Mesenteric fat pad (tissue), 1 donor: ENCODE measurements at regions not wholly inside any gene's neighbourhood (a gene's known extent, or its start where the extent isn't known, plus 50 kb on each side); places are given as distances from the start of the nearest gene placed in this dataset.

ENCODE experiments used
- DNase-seq: peaks from one replicate; pipeline ENCODE4 v3.0.0-alpha.2; 2020; ENCODE audit warnings: low spot score
- donor health status: DM: yes; HTN: yes; CAD: no.

- DNase-seq, result no peak
These were observed 65.0 kb downstream of the CBLN1 start for GRCh38 chr16:49216593-49216992.

- no peak for DNase-seq
These were observed 68.0 kb downstream of the CBLN1 start for GRCh38 chr16:49213594-49213993.

- DNase-seq, result no peak
These were observed 77.4 kb downstream of the CBLN1 start for GRCh38 chr16:49204191-49204590.

DNA sequence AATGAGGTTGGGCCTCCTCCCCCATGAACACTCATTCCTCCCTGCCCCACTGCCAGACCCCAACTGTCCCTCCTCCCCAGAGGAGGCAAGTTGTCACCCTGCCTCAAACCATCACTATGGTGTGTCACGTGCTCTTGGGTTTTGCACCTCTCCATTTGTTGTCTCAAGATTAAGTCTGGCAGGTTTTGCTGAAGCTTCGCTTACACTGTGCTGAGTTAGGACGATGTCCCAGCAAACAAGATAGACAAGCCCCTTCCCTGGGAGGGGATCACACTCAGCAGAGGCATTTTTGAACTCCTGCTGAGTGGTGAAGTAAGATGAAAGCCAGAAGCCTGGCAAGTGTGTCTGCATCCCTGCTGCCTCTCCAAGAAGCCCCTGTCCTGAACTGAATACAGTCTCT lies 78.3 kb downstream of the CBLN1 start:
- DNase-seq, result no peak

DNA sequence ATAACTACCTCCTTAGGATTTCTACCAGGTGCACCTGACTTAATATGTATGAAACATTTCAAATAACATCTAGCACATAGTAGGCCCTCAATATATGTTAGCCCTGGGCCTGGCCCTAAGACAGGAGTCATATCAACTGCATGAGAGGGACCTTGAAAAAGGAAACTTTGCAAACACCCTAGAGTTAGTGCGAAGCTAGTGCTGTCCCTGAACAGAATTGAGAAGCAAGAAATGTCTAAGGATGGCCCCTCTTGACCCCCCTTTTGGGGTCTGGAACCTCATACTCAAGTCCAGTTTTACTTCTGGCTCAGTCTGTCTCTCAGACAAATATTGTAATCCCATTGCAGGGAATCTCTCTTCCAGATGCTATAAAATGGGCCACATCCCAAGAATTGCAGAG lies 80.5 kb downstream of the CBLN1 start:
- DNase-seq, result no peak

DNA sequence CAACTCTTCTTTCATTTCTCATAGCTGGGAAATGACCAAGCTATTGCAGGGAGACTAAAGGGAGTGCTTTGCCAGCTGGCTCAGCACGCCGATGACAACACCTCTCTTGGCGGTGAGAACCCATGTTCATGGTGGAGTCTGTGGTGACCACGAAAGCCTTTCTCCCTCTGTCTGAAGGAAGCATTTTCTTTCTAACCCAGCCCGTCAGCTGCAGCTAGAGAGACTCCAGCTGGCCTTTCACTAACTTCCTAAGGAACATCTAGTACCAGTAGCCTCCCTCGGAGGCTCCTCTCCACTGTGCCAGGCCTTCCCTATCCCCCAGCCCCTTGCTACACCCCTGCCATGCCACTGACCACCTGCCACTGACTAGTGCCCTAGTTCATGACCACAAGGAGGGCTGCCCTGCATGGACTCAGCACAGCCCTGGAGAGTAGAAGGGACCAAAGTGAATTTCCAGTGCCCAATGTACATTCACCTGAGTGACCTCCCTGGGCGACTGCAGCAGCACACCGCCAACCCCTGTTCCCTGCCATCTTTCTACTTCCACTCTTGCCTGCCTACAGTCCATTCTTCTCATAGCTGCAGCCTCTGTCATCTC lies 81.3 kb downstream of the CBLN1 start:
- no peak for DNase-seq

- no peak for DNase-seq
These were observed 86.4 kb downstream of the CBLN1 start for GRCh38 chr16:49195237-49195548.

- no peak for DNase-seq
These were observed 87.0 kb downstream of the CBLN1 start for GRCh38 chr16:49194537-49195236.

- no peak for DNase-seq
These were observed 88.0 kb downstream of the CBLN1 start for GRCh38 chr16:49193596-49193995.

DNA sequence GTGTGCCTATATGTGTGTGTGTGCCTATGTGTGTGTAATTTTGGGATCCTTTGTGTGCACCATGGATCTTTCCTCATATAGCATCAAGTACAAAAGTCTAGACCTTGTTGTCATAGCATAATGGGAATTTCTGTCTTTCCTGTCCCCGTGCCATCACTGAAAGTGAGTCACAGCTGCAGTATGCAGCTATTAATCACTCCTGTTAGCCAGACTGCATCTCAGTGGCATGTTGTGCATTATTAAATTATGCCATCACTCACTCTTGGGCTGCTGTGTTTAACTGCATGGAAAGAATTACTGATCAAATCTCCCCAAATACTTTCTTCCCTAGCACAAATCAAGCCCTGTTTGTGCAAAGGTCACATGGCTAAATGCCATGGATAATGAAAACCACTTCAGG lies 92.4 kb downstream of the CBLN1 start:
- no peak for DNase-seq

- no peak for DNase-seq
These were observed 97.7 kb downstream of the CBLN1 start for GRCh38 chr16:49183911-49184310.

GRCh38 chr16:49181791-49182518 lies 99.7 kb downstream of the CBLN1 start:
- no peak for DNase-seq

- DNase-seq, result no peak
These were observed 101.8 kb downstream of the CBLN1 start for GRCh38 chr16:49179714-49180330.

DNA sequence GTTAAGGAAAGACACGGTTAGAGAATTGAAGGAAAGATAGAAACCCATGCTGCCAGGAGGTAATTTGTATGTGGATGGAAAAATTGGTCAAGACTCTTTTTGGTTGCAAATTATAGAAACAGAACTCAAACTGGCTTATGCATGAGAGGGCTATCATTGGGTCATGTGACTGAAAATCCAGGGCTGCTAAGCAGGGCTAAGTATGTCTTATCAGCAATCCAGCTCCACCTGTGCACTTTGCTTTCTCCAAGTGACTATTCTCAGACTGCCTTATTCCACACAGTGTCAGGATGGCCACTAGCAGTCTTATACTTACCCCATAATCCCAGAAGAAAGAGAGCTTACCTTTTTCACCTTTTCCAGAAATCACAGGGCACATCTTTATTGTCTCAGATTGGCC lies 113.5 kb downstream of the CBLN1 start:
- no peak for DNase-seq

- DNase-seq, result no peak
These were observed 116.6 kb downstream of the CBLN1 start for GRCh38 chr16:49165025-49165424.

DNA sequence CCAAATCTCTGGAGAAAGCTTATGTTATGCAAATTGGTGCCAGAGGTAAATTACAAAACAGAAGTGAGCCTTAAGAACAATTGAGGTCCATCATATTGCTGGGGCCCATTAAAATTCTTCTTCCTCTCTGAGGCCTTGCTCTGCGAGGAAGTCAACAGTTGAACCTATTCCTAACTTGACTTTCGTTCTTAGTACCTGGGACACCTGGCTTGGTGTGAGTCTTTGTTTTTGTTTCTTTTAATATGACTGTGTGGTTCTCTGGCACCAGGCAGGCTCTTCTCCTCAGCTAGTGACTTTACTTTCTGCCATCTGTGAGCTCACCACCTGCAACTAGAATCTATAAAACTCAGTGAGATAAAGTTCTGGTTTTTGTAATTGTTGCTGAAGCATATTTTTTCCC lies 120.4 kb downstream of the CBLN1 start:
- DNase-seq, result no peak

- DNase-seq, result no peak
These were observed 123.5 kb downstream of the CBLN1 start for GRCh38 chr16:49158029-49158642.

DNA sequence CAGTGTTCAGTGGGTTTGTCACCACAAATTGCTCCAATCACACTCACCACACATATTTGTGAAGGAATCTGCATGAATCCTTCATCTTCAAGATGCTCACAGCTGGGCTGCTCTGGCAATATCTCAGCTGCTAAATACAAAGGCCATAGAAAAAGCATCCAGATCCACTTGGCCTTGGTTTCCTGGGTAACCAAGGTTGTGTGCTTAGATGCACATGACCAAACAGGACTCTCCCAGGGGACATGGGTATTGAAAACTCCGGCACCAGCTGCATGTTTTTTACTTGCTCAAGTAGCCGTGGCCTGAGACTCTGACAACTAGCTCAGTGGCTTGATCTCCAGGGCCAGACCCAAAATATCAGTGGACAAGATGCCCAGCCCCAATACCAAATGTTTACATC lies 131.3 kb downstream of the CBLN1 start:
- DNase-seq, result no peak

GRCh38 chr16:49148410-49148809 lies 133.2 kb downstream of the CBLN1 start:
- no peak for DNase-seq

GRCh38 chr16:49140618-49141017 lies 141.0 kb downstream of the CBLN1 start:
- no peak for DNase-seq

GRCh38 chr16:49130397-49130796 lies 151.2 kb downstream of the CBLN1 start:
- no peak for DNase-seq

DNA sequence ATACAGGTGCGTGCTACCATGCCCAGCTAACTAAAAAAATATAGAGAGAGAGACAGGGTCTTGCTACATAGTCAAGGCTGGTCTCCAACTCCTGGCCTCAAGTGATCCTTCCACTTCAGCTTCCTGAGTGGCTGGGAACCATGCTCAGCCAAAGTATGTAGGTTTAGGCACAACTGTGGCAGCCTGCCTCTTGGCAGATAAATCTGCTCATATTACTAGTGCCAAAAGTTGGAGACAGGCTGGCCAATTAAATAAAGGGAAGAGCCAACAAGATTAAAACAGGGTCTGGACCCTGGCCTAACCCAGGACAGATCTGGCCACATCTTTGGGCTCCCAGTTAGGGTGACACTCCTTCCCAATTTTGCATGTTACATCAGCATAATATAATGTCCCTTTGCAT lies 151.7 kb downstream of the CBLN1 start:
- DNase-seq, result no peak
